ENCODE measurements at regions not wholly inside any gene's neighbourhood (a gene's known extent, or its start where the extent isn't known, plus 50 kb on each side); places are given as distances from the start of the nearest gene placed in this dataset.

DNA sequence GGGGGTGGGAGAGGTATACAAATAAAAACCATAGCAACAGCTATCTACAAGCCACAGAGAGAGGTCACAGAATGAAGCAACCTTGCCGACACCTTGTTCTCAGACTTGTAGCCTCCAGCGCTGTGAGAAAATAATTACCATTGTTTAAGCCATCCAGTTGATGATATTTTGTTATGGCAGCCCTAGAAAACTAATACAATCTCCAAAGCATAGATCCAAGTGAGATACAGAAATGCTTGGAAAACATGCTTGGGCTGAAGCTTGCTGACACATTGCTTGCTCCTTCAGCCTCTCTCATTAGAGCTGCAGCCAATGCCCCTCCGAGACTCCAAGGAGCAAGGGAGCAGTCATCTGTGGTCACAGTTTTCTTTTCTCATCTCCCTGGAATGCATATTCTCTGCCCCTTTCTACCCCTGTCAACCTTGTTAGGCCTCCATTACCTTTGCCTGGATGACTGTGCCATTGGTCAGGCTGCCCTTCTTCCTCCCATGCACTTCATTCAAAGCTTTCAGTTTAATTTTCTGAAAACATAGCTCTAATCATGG is 401.4 kb upstream of the KLF4 start:
- ChIA-PET POLR2A (ENCODE audit: low non-redundant PET) (no interaction called here), CTCF (interaction anchor here (0.9 kb wide), 1 partner anchor 296 kb away, joined by 4 read pairs; no protein-coding TSS in a partner anchor)
- DNase-seq (ENCODE audit: low spot score), result no peak
- H3K27ac ChIP-seq, result no peak overlapping the region
- TF ChIP-seq, protein P1, sequence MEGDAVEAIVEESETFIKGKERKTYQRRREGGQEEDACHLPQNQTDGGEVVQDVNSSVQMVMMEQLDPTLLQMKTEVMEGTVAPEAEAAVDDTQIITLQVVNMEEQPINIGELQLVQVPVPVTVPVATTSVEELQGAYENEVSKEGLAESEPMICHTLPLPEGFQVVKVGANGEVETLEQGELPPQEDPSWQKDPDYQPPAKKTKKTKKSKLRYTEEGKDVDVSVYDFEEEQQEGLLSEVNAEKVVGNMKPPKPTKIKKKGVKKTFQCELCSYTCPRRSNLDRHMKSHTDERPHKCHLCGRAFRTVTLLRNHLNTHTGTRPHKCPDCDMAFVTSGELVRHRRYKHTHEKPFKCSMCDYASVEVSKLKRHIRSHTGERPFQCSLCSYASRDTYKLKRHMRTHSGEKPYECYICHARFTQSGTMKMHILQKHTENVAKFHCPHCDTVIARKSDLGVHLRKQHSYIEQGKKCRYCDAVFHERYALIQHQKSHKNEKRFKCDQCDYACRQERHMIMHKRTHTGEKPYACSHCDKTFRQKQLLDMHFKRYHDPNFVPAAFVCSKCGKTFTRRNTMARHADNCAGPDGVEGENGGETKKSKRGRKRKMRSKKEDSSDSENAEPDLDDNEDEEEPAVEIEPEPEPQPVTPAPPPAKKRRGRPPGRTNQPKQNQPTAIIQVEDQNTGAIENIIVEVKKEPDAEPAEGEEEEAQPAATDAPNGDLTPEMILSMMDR (conservative IDR thresholded peaks at IDR 0.05; ENCODE audit: low read depth), result no peak

DNA sequence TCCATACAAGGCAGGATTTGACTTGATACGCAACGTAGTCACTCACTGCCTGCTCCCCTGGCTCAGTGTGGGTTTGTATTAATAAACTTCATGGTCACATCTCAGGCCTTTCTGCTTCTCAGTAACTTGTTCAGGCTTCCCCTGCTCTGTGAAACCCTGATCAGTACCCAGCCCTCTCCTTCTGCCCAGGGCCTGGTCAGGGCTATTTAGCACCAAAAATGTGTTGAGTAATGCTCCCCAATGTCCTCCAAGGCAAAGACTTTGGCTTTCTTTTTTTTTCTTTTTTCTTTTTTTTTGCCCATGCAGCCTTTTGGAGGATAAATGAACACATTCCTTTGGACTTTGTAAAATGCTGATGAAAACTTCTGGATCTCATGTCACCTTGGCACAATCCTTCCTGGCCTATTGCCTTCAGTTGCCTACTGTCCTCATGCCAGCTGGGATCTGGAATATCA is 399.2 kb upstream of the KLF4 start:
- TF ChIP-seq, protein P1 (conservative IDR thresholded peaks at IDR 0.05; ENCODE audit: low read depth), result no peak
- POLR2A ChIA-PET (ENCODE audit: low non-redundant PET), result no interaction called here
- CTCF ChIA-PET, result no interaction called here
- H3K27ac ChIP-seq, result no peak overlapping the region; the same call in 1 of the 2 replicates
- no peak for DNase-seq (ENCODE audit: low spot score)

DNA sequence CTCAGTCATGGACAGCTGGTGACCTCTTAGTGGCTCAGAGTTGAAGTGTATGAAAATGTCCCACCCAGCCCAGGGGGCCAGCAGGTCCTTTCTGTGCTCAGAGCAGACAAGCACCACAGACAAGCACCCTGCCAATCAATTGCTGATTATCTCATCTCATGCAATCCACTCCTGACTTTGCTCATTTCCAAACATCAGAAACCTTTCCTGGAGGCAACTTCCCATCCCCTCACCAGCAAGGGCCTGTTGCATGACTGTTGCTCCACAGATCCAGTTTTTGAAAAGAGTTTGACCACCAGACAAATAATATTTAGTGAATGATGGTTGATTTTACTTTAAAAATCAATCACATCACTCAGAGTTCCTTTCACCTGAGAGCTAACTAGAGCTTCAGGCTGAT is 397.3 kb upstream of the KLF4 start:
- TF ChIP-seq, protein P1 (conservative IDR thresholded peaks at IDR 0.05; ENCODE audit: low read depth), result no peak
- CTCF ChIA-PET, result interaction anchor here (0.5 to 0.7 kb wide), 2 partner anchors 73 to 164 kb away, joined by 3 to 4 read pairs; no protein-coding TSS in a partner anchor
- no peak overlapping the region for H3K27ac ChIP-seq
- no peak for DNase-seq (ENCODE audit: low spot score)
- POLR2A ChIA-PET (ENCODE audit: low non-redundant PET), result no interaction called here

DNA sequence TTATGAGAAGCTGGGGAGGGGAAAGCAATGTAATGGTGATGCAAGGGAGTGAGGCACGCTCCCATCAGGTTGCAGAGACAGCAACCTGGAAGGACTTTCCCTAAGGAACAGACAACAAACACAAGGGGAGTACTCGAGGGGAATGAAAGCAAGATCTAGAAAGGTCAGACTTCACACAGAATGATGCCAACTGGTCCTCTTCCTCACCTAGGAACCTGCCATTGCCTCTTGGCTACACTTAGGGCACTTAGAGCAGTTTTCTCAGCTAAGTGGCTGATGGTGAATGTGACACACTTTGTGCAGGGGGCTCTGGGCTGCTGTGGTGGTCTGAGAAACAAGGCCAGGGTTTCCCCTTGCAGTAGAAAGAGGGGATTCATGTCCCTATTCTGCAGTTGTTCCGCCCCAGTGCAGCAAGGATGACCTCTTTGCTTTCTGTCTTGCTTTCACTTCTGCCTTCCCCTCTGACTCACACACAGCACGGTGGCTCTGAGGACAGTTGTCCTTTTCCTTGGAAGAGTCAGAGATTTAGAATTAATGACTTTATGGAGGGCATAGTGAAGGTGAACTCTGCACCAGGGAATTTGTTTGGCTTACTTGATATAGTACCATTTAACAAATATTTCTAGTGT is 394.0 kb upstream of the KLF4 start:
- CTCF ChIA-PET, result interaction anchor here (0.6 to 1.2 kb wide), 3 partner anchors 16 to 61 kb away, joined by 3 to 4 read pairs (median 4); no protein-coding TSS in a partner anchor
- POLR2A ChIA-PET (ENCODE audit: low non-redundant PET), result no interaction called here
- H3K27ac ChIP-seq, result no peak overlapping the region
- TF ChIP-seq, protein P1 (conservative IDR thresholded peaks at IDR 0.05; ENCODE audit: low read depth), result no peak
- DNase-seq (ENCODE audit: low spot score), result no peak

DNA sequence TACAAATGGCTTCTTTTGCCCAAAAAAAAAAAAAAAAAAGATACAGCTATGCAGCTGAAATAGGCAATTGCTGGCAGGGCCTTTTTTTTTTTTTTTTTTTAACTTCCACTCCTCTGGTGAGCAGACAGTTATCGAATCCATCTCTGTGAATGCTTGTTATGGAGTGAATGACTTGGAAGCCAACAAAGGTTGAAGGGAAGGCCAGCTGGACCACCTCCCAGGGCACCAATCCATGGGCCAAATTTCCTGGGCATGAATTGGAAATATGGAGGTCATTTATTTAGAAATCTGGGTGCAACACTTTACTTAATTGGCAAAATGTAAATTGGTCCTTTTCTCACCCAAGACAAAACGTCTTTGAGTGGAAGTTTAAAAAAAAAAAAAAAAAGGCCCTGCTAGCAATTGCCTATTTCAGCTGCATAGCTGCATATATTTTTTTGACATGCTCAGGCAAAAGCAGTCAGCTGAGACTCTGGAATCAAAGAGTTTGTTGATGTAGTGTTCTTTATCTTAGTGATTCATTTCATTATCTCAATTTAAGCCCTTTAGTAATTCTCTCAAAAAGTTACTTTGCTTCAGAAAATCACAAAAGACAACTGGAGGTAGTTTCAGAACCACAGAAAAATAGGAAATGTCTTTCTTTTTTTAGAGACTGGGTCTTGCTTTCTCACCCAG is 392.2 kb upstream of the KLF4 start:
- no peak for DNase-seq (ENCODE audit: low spot score)
- no peak overlapping the region for H3K27ac ChIP-seq
- TF ChIP-seq, protein P1 (conservative IDR thresholded peaks at IDR 0.05; ENCODE audit: low read depth), result no peak
- CTCF ChIA-PET, result interaction anchor here (0.6 kb wide), 2 partner anchors 115 to 1110 kb away, joined by 3 read pairs; no protein-coding TSS in a partner anchor
- POLR2A ChIA-PET (ENCODE audit: low non-redundant PET), result no interaction called here

DNA sequence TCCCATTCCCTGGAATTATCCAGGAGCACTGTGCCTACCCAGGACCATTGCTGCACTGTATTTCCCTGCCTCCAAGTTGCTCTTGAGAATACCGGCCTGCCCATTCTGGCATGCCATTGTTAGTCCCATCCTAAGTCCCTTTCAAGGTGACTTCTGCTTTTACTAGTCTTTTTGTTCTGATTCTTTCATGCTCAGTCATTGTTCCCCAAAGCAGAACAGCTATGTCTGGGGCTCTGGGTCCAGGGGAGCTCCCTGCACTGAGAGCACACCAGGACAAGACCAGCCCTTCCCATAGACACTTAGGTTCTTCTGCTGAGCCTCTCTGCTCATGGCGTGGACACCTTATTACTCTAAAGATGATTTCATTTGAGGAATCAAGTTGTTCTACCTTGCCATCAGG is 388.9 kb upstream of the KLF4 start:
- ChIA-PET CTCF (no interaction called here), POLR2A (ENCODE audit: low non-redundant PET) (no interaction called here)
- TF ChIP-seq, protein P1 (conservative IDR thresholded peaks at IDR 0.05; ENCODE audit: low read depth), result no peak
- no peak for DNase-seq (ENCODE audit: low spot score)
- H3K27ac ChIP-seq, result no peak overlapping the region
